HG03432 (cell line): ENCODE measurements at regions not wholly inside any gene's neighbourhood (a gene's known extent, or its start where the extent isn't known, plus 50 kb on each side); places are given as distances from the start of the nearest gene placed in this dataset.
"Not testable (repeated sequence)": the region's sequence is repeated elsewhere in the genome, so short reads cannot be mapped to it uniquely, and the experiment has no call there.

Experiments
- ATAC-seq: cut with Tn5 transposase; IDR thresholded peaks from one replicate; pipeline ENCODE4 v1.9.1; 2021; ENCODE audit warnings: mild to moderate bottlenecking, moderate library complexity; ENCODE audit not compliant: unreplicated experiment

- ATAC-seq: no peak
Observed at GRCh38 chr6:159527351-159527750, 165.7 kb downstream of the SOD2 start.

- ATAC-seq: no peak
Observed at GRCh38 chr6:159525445-159526025, 167.5 kb downstream of the SOD2 start.

- ATAC-seq: no peak
Observed at GRCh38 chr6:159522877-159523547, 170.0 kb downstream of the SOD2 start.

- no peak for ATAC-seq
Observed at GRCh38 chr6:159521962-159522361, 171.1 kb downstream of the SOD2 start.

- ATAC-seq: no peak
Observed at GRCh38 chr6:159520002-159520401, 173.0 kb downstream of the SOD2 start.

- ATAC-seq: not testable (repeated sequence)
Observed at GRCh38 chr6:159515811-159516210, 177.2 kb downstream of the SOD2 start.

- ATAC-seq: no peak
Observed at GRCh38 chr6:159513914-159514313, 179.1 kb downstream of the SOD2 start.

GRCh38 chr6:159513074-159513720 is 179.8 kb downstream of the SOD2 start:
- no peak for ATAC-seq

GRCh38 chr6:159512571-159512970 is 180.5 kb downstream of the SOD2 start:
- no peak for ATAC-seq

GRCh38 chr6:159512104-159512503 is 180.9 kb downstream of the SOD2 start:
- no peak for ATAC-seq

- no peak for ATAC-seq
Observed at GRCh38 chr6:159510141-159510540, 182.9 kb downstream of the SOD2 start.

- no peak for ATAC-seq
Observed at GRCh38 chr6:159508931-159509330, 184.1 kb downstream of the SOD2 start.

DNA sequence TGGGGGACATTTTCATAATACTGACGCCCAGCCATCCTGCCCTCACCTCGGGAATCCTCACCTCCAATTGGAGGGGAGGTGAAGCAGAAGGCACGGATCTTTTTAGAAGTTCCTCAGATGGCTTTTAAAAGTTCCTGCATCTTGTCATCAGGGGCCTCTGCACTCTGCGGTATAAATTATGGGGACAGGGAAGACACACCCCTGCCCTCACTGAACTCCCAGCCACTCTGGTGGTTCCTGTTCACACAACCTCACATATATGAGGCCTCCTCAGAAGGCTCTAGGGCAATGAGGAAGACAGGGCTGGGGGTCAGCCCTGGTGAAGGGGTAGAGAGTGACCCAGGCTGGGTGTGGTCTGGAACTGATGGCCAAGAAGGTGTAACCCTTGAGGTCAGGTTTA is 187.0 kb downstream of the SOD2 start:
- no peak for ATAC-seq

DNA sequence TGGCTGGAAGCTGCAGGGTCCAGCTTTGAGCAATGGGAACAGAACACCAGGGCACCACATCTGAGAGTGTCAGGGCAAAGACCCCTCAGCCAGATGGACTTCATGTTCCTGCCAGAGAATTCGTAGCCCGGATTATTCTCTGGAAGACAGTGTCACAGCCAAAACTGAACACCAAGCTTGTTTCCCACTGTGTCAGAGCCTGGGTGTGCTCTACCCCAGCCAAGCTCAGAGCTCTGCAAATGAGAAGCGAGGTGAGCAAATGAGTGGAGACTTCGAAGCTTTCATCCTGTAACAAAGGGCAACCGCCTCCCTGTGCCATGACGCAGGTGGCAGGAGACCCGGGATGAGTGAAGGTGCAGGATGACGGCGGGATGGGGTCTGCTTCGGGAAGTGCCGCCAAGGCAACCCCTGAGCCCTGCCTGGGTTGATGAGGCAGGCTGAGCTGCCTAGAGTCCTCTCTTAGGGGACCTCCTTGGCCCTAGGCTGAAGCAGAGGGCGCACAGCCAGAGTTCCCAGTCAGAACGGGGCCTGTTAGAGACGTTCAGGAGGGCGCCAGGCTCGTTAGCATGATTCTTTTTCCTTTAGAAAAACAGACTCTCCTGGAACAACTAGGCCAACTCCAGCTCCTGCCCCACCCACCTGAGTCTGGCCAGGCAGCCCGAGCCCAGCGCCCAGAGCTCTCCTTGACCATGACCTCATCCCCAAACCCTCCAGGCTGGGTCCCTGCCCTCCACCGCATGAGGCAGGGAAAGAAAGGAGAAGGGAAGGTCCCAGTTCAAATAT is 187.7 kb downstream of the SOD2 start:
- ATAC-seq: no peak

GRCh38 chr6:159501558-159501957 is 191.5 kb downstream of the SOD2 start:
- no peak for ATAC-seq

DNA sequence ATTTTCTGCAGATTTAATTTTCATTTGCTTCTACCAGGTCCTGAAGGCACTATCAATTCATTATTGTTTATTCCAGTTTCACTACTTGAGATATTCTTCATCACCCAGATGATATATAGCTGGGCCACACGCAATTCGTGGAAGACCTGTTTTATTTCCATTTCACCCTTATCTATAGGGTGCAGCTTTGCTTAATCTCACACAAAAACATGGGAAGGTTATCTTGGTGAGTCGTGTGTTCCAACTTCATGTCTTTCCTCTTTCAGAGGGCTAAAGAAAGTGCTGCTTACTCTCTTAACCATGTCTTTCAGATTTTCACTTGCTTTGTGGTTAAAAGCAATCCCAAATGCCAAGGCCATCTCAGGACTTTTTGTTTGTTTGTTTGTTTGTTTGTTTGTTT is 194.0 kb downstream of the SOD2 start:
- no peak for ATAC-seq

DNA sequence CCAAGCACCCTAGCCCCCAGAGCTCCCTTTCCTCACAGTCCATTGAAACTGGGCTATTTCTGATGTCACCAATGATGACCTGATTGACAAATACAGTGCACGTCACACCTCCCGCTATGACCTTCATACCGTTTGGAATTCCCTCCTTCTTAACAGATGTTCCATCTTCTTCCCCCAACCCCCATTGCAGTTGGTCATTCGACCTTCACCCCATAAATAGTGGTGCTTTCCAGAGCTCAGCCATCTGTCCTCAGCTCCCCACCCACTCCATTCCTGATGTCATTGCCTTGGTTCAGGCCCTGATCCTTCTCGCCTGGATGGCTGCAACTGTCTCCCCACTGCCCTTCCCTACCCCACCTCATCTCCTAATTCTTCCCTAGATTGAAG is 198.5 kb downstream of the SOD2 start:
- no peak for ATAC-seq

DNA sequence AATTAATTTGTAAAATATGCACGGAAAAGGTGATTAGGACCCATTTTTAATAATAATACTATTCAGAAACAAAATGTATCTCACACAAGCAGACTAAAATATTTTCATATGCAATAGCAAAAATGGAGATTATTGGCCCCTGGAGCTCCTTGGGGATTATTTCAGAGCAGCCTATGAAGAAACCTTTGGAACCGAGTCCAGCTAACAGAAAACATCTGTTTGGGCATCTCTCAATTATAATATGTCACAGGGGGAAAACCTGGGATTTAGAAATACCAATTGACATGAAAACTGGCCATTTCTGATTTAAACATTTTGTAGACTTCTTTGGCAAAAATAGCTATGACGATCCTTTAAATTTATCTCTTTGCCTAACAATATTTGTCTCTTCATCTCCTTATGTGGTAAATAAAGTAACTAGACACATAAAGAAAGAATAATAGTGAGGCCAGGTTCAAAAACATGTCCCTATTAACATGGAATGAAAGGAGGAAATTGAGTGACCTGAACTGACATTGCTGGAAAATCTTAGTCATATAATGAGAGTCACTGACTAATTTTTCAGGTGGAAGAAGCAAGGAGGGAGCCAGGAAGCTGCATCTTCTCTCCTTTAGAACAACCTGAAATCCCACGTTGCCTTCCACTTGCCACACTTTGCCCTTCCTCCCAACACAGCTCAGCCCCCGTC is 199.0 kb downstream of the SOD2 start:
- no peak for ATAC-seq

DNA sequence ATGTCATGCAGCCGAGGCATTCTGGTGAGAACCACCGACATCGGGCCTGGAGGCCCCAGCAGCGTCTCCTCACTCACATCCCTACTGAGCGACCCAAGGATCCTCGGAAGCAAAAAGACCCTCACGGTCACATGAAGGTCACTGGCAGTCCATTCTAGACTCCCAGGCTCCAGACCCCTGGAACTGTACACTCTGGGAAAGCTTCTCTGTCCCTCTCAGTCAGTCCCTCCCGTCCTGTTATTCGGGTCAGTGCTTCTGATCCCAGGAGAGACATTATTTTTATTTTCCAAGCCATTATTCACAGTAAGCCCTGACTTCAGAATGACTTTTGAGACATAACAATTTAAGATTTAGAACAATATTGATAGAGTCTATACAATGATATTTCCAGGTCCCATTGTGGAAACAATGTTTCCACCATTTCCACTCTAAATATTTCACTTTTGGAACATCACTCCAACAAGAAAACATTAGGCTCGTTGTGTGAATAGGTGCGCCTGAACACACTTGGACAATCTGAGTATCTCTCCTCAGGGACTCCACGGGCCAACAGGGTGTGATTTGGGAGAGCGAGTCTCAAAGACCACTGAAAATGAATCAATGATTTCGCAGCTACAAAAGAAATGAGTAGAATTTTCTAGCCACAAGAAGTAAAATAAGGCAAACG is 199.7 kb downstream of the SOD2 start:
- ATAC-seq: no peak

DNA sequence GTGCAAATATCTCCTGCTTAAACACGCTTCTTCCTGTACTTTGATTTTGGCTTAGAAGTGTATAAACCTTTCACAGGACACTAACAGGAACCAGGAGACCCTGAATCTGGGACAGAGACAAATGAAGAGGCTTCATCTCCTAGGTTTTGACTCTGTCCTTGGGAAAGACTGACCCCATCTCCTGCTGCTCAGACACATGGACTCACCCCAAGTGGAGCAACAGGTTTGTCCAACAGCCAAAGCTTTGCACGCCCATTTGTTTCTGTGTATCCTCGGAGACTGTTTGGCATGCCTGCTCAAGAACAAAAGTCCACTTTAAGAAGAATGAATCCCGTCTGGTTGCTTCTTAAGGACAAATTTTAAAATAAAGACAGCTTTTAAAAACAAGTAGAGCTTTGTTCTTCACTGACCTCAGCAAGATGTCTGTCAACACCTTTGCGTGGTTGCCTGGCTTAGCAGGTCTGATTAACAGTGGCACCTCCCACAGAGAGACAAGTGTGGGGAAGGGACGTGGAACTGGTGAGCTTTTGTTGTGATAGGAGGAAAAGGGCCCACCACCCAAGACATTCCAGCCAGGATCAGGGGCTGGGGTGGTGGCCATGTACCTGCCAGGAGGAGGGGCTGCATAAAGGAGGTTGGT is 202.6 kb downstream of the SOD2 start:
- no peak for ATAC-seq
